ENCODE measurements at regions not wholly inside any gene's neighbourhood (a gene's known extent, or its start where the extent isn't known, plus 50 kb on each side); places are given as distances from the start of the nearest gene placed in this dataset.
"Not testable (repeated sequence)": the region's sequence is repeated elsewhere in the genome, so short reads cannot be mapped to it uniquely, and the experiment has no call there.

- no peak for DNase-seq
These were observed 1221.5 kb upstream of the SORCS1 start for GRCh38 chr10:108385963-108386362.

- no peak for DNase-seq
These were observed 1219.9 kb upstream of the SORCS1 start for GRCh38 chr10:108384378-108384777.

- no peak for DNase-seq
These were observed 1214.3 kb upstream of the SORCS1 start for GRCh38 chr10:108378779-108379178.

GRCh38 chr10:108375691-108376090 lies 1211.2 kb upstream of the SORCS1 start:
- DNase-seq: no peak

GRCh38 chr10:108374991-108375390 lies 1210.5 kb upstream of the SORCS1 start:
- no peak for DNase-seq

GRCh38 chr10:108365541-108365940 lies 1201.0 kb upstream of the SORCS1 start:
- no peak for DNase-seq

GRCh38 chr10:108363576-108363975 lies 1199.1 kb upstream of the SORCS1 start:
- DNase-seq: no peak

- no peak for DNase-seq
These were observed 1198.5 kb upstream of the SORCS1 start for GRCh38 chr10:108362961-108363360.

- no peak for DNase-seq
These were observed 1197.8 kb upstream of the SORCS1 start for GRCh38 chr10:108362296-108362695.

GRCh38 chr10:108360187-108360586 lies 1195.7 kb upstream of the SORCS1 start:
- DNase-seq: no peak

- no peak for DNase-seq
These were observed 1194.4 kb upstream of the SORCS1 start for GRCh38 chr10:108358912-108359311.

GRCh38 chr10:108352771-108353170 lies 1188.3 kb upstream of the SORCS1 start:
- no peak for DNase-seq

GRCh38 chr10:108348215-108348614 lies 1183.7 kb upstream of the SORCS1 start:
- no peak for DNase-seq

- no peak for DNase-seq
These were observed 1181.6 kb upstream of the SORCS1 start for GRCh38 chr10:108346066-108346465.

GRCh38 chr10:108338146-108338545 lies 1173.6 kb upstream of the SORCS1 start:
- no peak for DNase-seq

- no peak for DNase-seq
These were observed 1172.3 kb upstream of the SORCS1 start for GRCh38 chr10:108336836-108337235.

GRCh38 chr10:108327706-108328105 lies 1163.2 kb upstream of the SORCS1 start:
- no peak for DNase-seq

GRCh38 chr10:108323274-108323798 lies 1158.8 kb upstream of the SORCS1 start:
- no peak for DNase-seq

- no peak for DNase-seq
These were observed 1155.1 kb upstream of the SORCS1 start for GRCh38 chr10:108319434-108320222.

GRCh38 chr10:108315636-108316035 lies 1151.1 kb upstream of the SORCS1 start:
- DNase-seq: not testable (repeated sequence)

GRCh38 chr10:108307925-108308312 lies 1143.4 kb upstream of the SORCS1 start:
- no peak for DNase-seq

GRCh38 chr10:108307250-108307924 lies 1142.9 kb upstream of the SORCS1 start:
- no peak for DNase-seq

- no peak for DNase-seq
These were observed 1138.6 kb upstream of the SORCS1 start for GRCh38 chr10:108303149-108303548.

- DNase-seq: no peak
These were observed 1136.5 kb upstream of the SORCS1 start for GRCh38 chr10:108301002-108301401.

Measured in NCI-H1930 (cell line).